Activated T-cell treated with anti-CD3 and anti-CD28 coated beads, Interleukin-2, amount 50 U/mL, for 4 hours (primary cell): ENCODE measurements at regions not wholly inside any gene's neighbourhood (a gene's known extent, or its start where the extent isn't known, plus 50 kb on each side); places are given as distances from the start of the nearest gene placed in this dataset.
A peak's percentile ranks its signal among the peaks of the same experiment; 100 is the strongest.

ENCODE experiments used
- ATAC-seq, 2 donors: fragments of 200-7000 bp; cut with Tn5 transposase; one replicate each; pipeline ENCODE4 v1.10.0; 2021
- DNase-seq: peaks from one replicate; pipeline ENCODE4 v3.0.0-alpha.2; 2020
- H3K27me3 Mint-ChIP-seq: one replicate; pipeline ENCODE4 v1.8.0; 2021; ENCODE audit warnings: low read depth, mixed read lengths
- H3K36me3 Mint-ChIP-seq: one replicate; pipeline ENCODE4 v1.8.0; 2022; ENCODE audit warnings: mixed read lengths; ENCODE audit not compliant: insufficient read depth
- H3K4me1 Mint-ChIP-seq: one replicate; pipeline ENCODE4 v1.8.0; 2021; ENCODE audit warnings: low read depth, mixed read lengths
- H3K4me3 Mint-ChIP-seq: one replicate; pipeline ENCODE4 v1.8.0; 2021; ENCODE audit warnings: mild to moderate bottlenecking, moderate library complexity, mixed read lengths
- H3K9me3 Mint-ChIP-seq: one replicate; pipeline ENCODE4 v1.8.0; 2021; ENCODE audit warnings: mixed read lengths

GRCh38 chr9:17003576-17004240, 131.1 kb upstream of the CNTLN start:
- no peak overlapping the region for H3K4me3 Mint-ChIP-seq
- peaks cover 5% of the 10 kb centered on the region for H3K9me3 Mint-ChIP-seq
- H3K4me1 Mint-ChIP-seq, result no peaks in the 10 kb centered on the region
- ATAC-seq (no peak), DNase-seq (no peak)
- no peaks in the 10 kb centered on the region for H3K27me3 Mint-ChIP-seq
- no peaks in the 10 kb centered on the region for H3K36me3 Mint-ChIP-seq

GRCh38 chr9:16996901-16997491, 126.5 kb upstream of the BNC2 start:
- H3K36me3 Mint-ChIP-seq, result no peaks in the 10 kb centered on the region
- no peaks in the 10 kb centered on the region for H3K27me3 Mint-ChIP-seq
- H3K4me1 Mint-ChIP-seq, result no peaks in the 10 kb centered on the region
- ATAC-seq, result no peak
- DNase-seq, result no peak
- peaks cover 21% of the 10 kb centered on the region for H3K9me3 Mint-ChIP-seq
- H3K4me3 Mint-ChIP-seq, result no peak overlapping the region

- no peaks in the 10 kb centered on the region for H3K27me3 Mint-ChIP-seq
- no peak for ATAC-seq
- no peaks in the 10 kb centered on the region for H3K4me1 Mint-ChIP-seq
- H3K36me3 Mint-ChIP-seq, result no peaks in the 10 kb centered on the region
- H3K4me3 Mint-ChIP-seq, result no peak overlapping the region
- H3K9me3 Mint-ChIP-seq, result peaks cover 17% of the 10 kb centered on the region
- DNase-seq, result no peak
Measured at GRCh38 chr9:16992138-16992537, 121.7 kb upstream of the BNC2 start.

GRCh38 chr9:16987026-16987425, 116.6 kb upstream of the BNC2 start:
- H3K36me3 Mint-ChIP-seq, result no peaks in the 10 kb centered on the region
- DNase-seq (no peak), ATAC-seq (no peak)
- H3K9me3 Mint-ChIP-seq, result no peaks in the 10 kb centered on the region
- no peaks in the 10 kb centered on the region for H3K4me1 Mint-ChIP-seq
- no peak overlapping the region for H3K4me3 Mint-ChIP-seq
- H3K27me3 Mint-ChIP-seq, result no peaks in the 10 kb centered on the region

GRCh38 chr9:16986556-16986955, 116.1 kb upstream of the BNC2 start:
- no peaks in the 10 kb centered on the region for H3K4me1 Mint-ChIP-seq
- ATAC-seq, result no peak

GRCh38 chr9:16985559-16986348, 115.3 kb upstream of the BNC2 start:
- H3K4me3 Mint-ChIP-seq, result no peak overlapping the region
- H3K9me3 Mint-ChIP-seq, result no peaks in the 10 kb centered on the region
- no peaks in the 10 kb centered on the region for H3K36me3 Mint-ChIP-seq
- H3K27me3 Mint-ChIP-seq, result no peaks in the 10 kb centered on the region
- ATAC-seq, result no peak
- H3K4me1 Mint-ChIP-seq, result no peaks in the 10 kb centered on the region
- no peak for DNase-seq

More at GRCh38 chr9:16986556-16986955, 116.1 kb upstream of the BNC2 start:
- H3K4me3 Mint-ChIP-seq, result no peak overlapping the region
- DNase-seq, result no peak
- no peaks in the 10 kb centered on the region for H3K27me3 Mint-ChIP-seq
- H3K9me3 Mint-ChIP-seq, result no peaks in the 10 kb centered on the region
- no peaks in the 10 kb centered on the region for H3K36me3 Mint-ChIP-seq

GRCh38 chr9:16982780-16983310, 112.4 kb upstream of the BNC2 start:
- Mint-ChIP-seq H3K27me3 (no peaks in the 10 kb centered on the region), H3K4me1 (no peaks in the 10 kb centered on the region), H3K9me3 (no peaks in the 10 kb centered on the region), H3K36me3 (no peaks in the 10 kb centered on the region), H3K4me3 (no peak overlapping the region)
- ATAC-seq, result no peak
- DNase-seq, result no peak

GRCh38 chr9:16976427-16976826, 106.0 kb upstream of the BNC2 start:
- ATAC-seq, result no peak
- H3K36me3 Mint-ChIP-seq, result no peaks in the 10 kb centered on the region
- no peak for DNase-seq
- H3K4me1 Mint-ChIP-seq, result no peaks in the 10 kb centered on the region
- H3K27me3 Mint-ChIP-seq, result no peaks in the 10 kb centered on the region
- no peak overlapping the region for H3K4me3 Mint-ChIP-seq
- peaks cover 7% of the 10 kb centered on the region for H3K9me3 Mint-ChIP-seq

GRCh38 chr9:16974436-16974835, 104.0 kb upstream of the BNC2 start:
- Mint-ChIP-seq H3K4me1 (no peaks in the 10 kb centered on the region), H3K9me3 (peaks cover 7% of the 10 kb centered on the region), H3K27me3 (no peaks in the 10 kb centered on the region), H3K36me3 (no peaks in the 10 kb centered on the region), H3K4me3 (no peak overlapping the region)
- ATAC-seq (no peak), DNase-seq (no peak)

- Mint-ChIP-seq H3K9me3 (peaks cover 9% of the 10 kb centered on the region), H3K27me3 (no peaks in the 10 kb centered on the region), H3K4me1 (no peaks in the 10 kb centered on the region), H3K36me3 (no peaks in the 10 kb centered on the region), H3K4me3 (no peak overlapping the region)
- ATAC-seq (no peak), DNase-seq (no peak)
Measured at GRCh38 chr9:16970321-16970720, 99.9 kb upstream of the BNC2 start.

- H3K4me3 Mint-ChIP-seq, result no peak overlapping the region
- no peaks in the 10 kb centered on the region for H3K27me3 Mint-ChIP-seq
- peaks cover 19% of the 10 kb centered on the region for H3K9me3 Mint-ChIP-seq
- H3K36me3 Mint-ChIP-seq, result no peaks in the 10 kb centered on the region
- no peak for ATAC-seq
- DNase-seq, result no peak
- no peaks in the 10 kb centered on the region for H3K4me1 Mint-ChIP-seq
Measured at GRCh38 chr9:16964228-16964627, 93.8 kb upstream of the BNC2 start.

- Mint-ChIP-seq H3K36me3 (no peaks in the 10 kb centered on the region), H3K27me3 (no peaks in the 10 kb centered on the region), H3K4me3 (no peak overlapping the region), H3K4me1 (no peaks in the 10 kb centered on the region), H3K9me3 (peaks cover 20% of the 10 kb centered on the region)
- DNase-seq, result no peak
- ATAC-seq, result peak in 1 of 2 donors; percentile 30
Measured at GRCh38 chr9:16960084-16960483, 89.6 kb upstream of the BNC2 start.

- Mint-ChIP-seq H3K36me3 (no peaks in the 10 kb centered on the region), H3K9me3 (peaks cover 20% of the 10 kb centered on the region), H3K4me1 (no peaks in the 10 kb centered on the region), H3K4me3 (no peak overlapping the region), H3K27me3 (no peaks in the 10 kb centered on the region)
- DNase-seq (no peak), ATAC-seq (no peak)
Measured at GRCh38 chr9:16959391-16959790, 88.9 kb upstream of the BNC2 start.

- Mint-ChIP-seq H3K36me3 (no peaks in the 10 kb centered on the region), H3K27me3 (no peaks in the 10 kb centered on the region), H3K4me3 (no peak overlapping the region), H3K4me1 (no peaks in the 10 kb centered on the region), H3K9me3 (peaks cover 10% of the 10 kb centered on the region)
- DNase-seq (no peak), ATAC-seq (no peak)
Measured at GRCh38 chr9:16954040-16954439, 83.6 kb upstream of the BNC2 start.

- Mint-ChIP-seq H3K27me3 (no peaks in the 10 kb centered on the region), H3K9me3 (peaks cover 10% of the 10 kb centered on the region), H3K4me1 (no peaks in the 10 kb centered on the region), H3K4me3 (no peak overlapping the region), H3K36me3 (no peaks in the 10 kb centered on the region)
- DNase-seq (no peak), ATAC-seq (no peak)
Measured at GRCh38 chr9:16951502-16951901, 81.0 kb upstream of the BNC2 start.
